IMR-90 (cell line): ENCODE measurements at regions not wholly inside any gene's neighbourhood (a gene's known extent, or its start where the extent isn't known, plus 50 kb on each side); places are given as distances from the start of the nearest gene placed in this dataset.

Experiments used
- ATAC-seq: fragments of 200-7000 bp; cut with Tn5 transposase; 2 replicates; pipeline ENCODE4 v1.9.1; 2020; ENCODE audit warnings: low read depth, mild to moderate bottlenecking, moderate library complexity
- BruUV-seq: library from RNA; stranded (reverse); fragments of 400-500 nt; replicated peaks from 2 replicates; lab custom pipeline; 2021; lab: Mats Ljungman, UMichigan
- CTCF ChIA-PET: fragments of 300-600 bp; formaldehyde crosslinking; extraction: SDS; loops from one replicate; lab custom pipeline; 2021; ENCODE audit warnings: antibody characterized with exemption; lab: Yijun Ruan, JAX
- POLR2A ChIA-PET: fragments of 300-600 bp; sonication (Branson Sonifier 250); formaldehyde crosslinking; loops from one replicate; lab custom pipeline; 2022; ENCODE audit warnings: antibody characterized with exemption; ENCODE audit not compliant: unreplicated experiment; lab: Charles Lee
- DNase-seq: peaks from one replicate; pipeline ENCODE4 v3.0.0; 2013
- H2AFZ ChIP-seq: replicated peaks from 2 replicates; pipeline ENCODE3; 2013; ENCODE audit warnings: low read length, mild to moderate bottlenecking; ENCODE audit not compliant: poor library complexity
- H2AK5ac ChIP-seq: 2 replicates; pipeline ENCODE4 v1.6.1; 2013; ENCODE audit warnings: low read depth, low read length, inconsistent platforms
- H2AK9ac ChIP-seq: replicated peaks from 2 replicates; pipeline ENCODE3; 2013; ENCODE audit warnings: mild to moderate bottlenecking, low read depth, low read length, moderate library complexity; ENCODE audit not compliant: poor library complexity
- H2BK120ac ChIP-seq: 2 replicates; pipeline ENCODE4 v1.6.1; 2013; ENCODE audit warnings: low read depth, low read length, inconsistent platforms
- H2BK15ac ChIP-seq: 3 replicates; pipeline ENCODE4 v1.6.1; 2013; ENCODE audit warnings: low read depth, low read length, inconsistent platforms
- H2BK20ac ChIP-seq: 2 replicates; pipeline ENCODE4 v1.6.1; 2013; ENCODE audit warnings: low read depth, mild to moderate bottlenecking, inconsistent platforms, low read length, moderate library complexity
- H2BK5ac ChIP-seq: 2 replicates; pipeline ENCODE4 v1.6.1; 2013; ENCODE audit warnings: mild to moderate bottlenecking, low read depth, low read length, inconsistent platforms; ENCODE audit not compliant: poor library complexity, severe bottlenecking
- H3K14ac ChIP-seq: replicated peaks from 2 replicates; pipeline ENCODE4 v1.6.1; 2013; ENCODE audit warnings: low read depth, low read length, inconsistent platforms
- H3K18ac ChIP-seq: 2 replicates; pipeline ENCODE4 v1.6.1; 2013; ENCODE audit warnings: low read depth, low read length, control low read depth
- H3K23ac ChIP-seq: 2 replicates; pipeline ENCODE4 v1.6.1; 2013; ENCODE audit warnings: low read depth, low read length, inconsistent platforms
- H3K27ac ChIP-seq: 2 replicates; pipeline ENCODE4 v1.5.1; 2013; ENCODE audit warnings: mild to moderate bottlenecking, control low read depth, low read length; ENCODE audit not compliant: insufficient read depth
- H3K27me3 ChIP-seq: 2 replicates; pipeline ENCODE4 v1.6.1; 2013; ENCODE audit warnings: low read length; ENCODE audit not compliant: control insufficient read depth, insufficient read depth
- H3K36me3 ChIP-seq: 2 replicates; pipeline ENCODE4 v1.6.1; 2013; ENCODE audit warnings: low read length, mixed read lengths; ENCODE audit not compliant: control insufficient read depth, insufficient read depth
- H3K4ac ChIP-seq: 2 replicates; pipeline ENCODE4 v1.6.1; 2013; ENCODE audit warnings: low read depth, low read length, inconsistent platforms
- H3K4me1 ChIP-seq: 2 replicates; pipeline ENCODE4 v1.6.1; 2013; ENCODE audit warnings: low read length, mixed read lengths; ENCODE audit not compliant: control insufficient read depth, insufficient read depth
- H3K4me2 ChIP-seq: 2 replicates; pipeline ENCODE4 v1.6.1; 2013; ENCODE audit warnings: low read depth, mild to moderate bottlenecking, control low read depth, low read length, moderate library complexity
- H3K4me3 ChIP-seq: 2 replicates; pipeline ENCODE4 v1.5.1; 2013; ENCODE audit warnings: low read depth, mild to moderate bottlenecking, control low read depth, low read length, moderate library complexity; ENCODE audit not compliant: insufficient read depth
- H3K56ac ChIP-seq: 2 replicates; pipeline ENCODE4 v1.6.1; 2013; ENCODE audit warnings: low read length, inconsistent platforms; ENCODE audit not compliant: insufficient read depth; ENCODE audit errors: extremely low read depth
- H3K79me1 ChIP-seq, 2 experiments: 2 replicates each; pipeline ENCODE4 v1.6.1; 2013; ENCODE audit warnings: low read length in 2 of 2, inconsistent platforms in 1 of 2, low read depth in 1 of 2
- H3K9ac ChIP-seq: 2 replicates; pipeline ENCODE4 v1.6.1; 2013; ENCODE audit warnings: low read depth, low read length, control low read depth
- H3K9me1 ChIP-seq: 2 replicates; pipeline ENCODE4 v1.6.1; 2013; ENCODE audit warnings: low read length, inconsistent platforms; ENCODE audit not compliant: insufficient read depth
- H3K9me3 ChIP-seq: 2 replicates; pipeline ENCODE4 v1.6.1; 2013; ENCODE audit warnings: low read length; ENCODE audit not compliant: control insufficient read depth, insufficient read depth
- H4K20me1 ChIP-seq: 2 replicates; pipeline ENCODE4 v1.6.1; 2013; ENCODE audit warnings: low read length, inconsistent platforms; ENCODE audit not compliant: insufficient read depth
- H4K5ac ChIP-seq: 2 replicates; pipeline ENCODE4 v1.6.1; 2013; ENCODE audit warnings: mild to moderate bottlenecking, low read depth, low read length, control low read depth
- H4K8ac ChIP-seq, 2 experiments: 2 replicates each; pipeline ENCODE4 v1.6.1; 2013; ENCODE audit warnings: low read depth in 2 of 2, low read length in 2 of 2, control low read depth in 1 of 2, inconsistent platforms in 1 of 2
- H4K91ac ChIP-seq: 2 replicates; pipeline ENCODE4 v1.6.1; 2013; ENCODE audit warnings: low read depth, low read length, inconsistent platforms; ENCODE audit not compliant: insufficient read depth
- CHD1 ChIP-seq: IDR thresholded peaks from 2 replicates; pipeline ENCODE4 v1.6.1; 2012; ENCODE audit warnings: low read depth, low read length, improper control_type of control experiment
- MAFK ChIP-seq: IDR thresholded peaks from 2 replicates; pipeline ENCODE4 v1.6.1; 2012; ENCODE audit warnings: low read depth, low read length, improper control_type of control experiment
- WGBS, 2 experiments: methylation state at CpG; one replicate each; pipeline versions ENCODE4 v1.1.5 to v1.1.7; 2013; ENCODE audit warnings: missing lambda C conversion rate in 2 of 2; ENCODE audit not compliant: insufficient read length in 1 of 2; ENCODE audit errors: extremely low coverage in 2 of 2; 5-methylcytosine and 5-hydroxymethylcytosine counted together
- dilution Hi-C: fragments of 300-500 bp; cut with HindIII; formaldehyde crosslinking; loops from one replicate; pipeline ENCODE4 v1.14.3; 2018; ENCODE audit warnings: low sequenced_read_pairs; ENCODE audit not compliant: unreplicated experiment
- in situ Hi-C: fragments of 300-500 bp; cut with MboI; formaldehyde crosslinking; loops from 3 replicates; pipeline ENCODE4 v1.14.3; 2019; ENCODE audit warnings: low sequenced_read_pairs, inconsistent platforms, mixed read lengths
- intact Hi-C: fragments of 100-400 bp; cut with micrococcal nuclease; formaldehyde crosslinking; loops from 2 replicates; pipeline ENCODE4 v1.10.0; 2022

GRCh38 chr6:95723638-95724037 lies 146.3 kb downstream of the MANEA start:
- Histone ChIP-seq H2BK15ac (no peak overlapping the region), H3K27ac (no peak overlapping the region), H2BK120ac (no peak overlapping the region), H3K79me1 (no peaks in the 10 kb centered on the region), H2AFZ (no peak overlapping the region), H4K20me1 (no peaks in the 10 kb centered on the region), H2AK5ac (no peak overlapping the region), H3K9me1 (no peaks in the 10 kb centered on the region), H3K4ac (no peak overlapping the region), H4K91ac (no peak overlapping the region), H4K5ac (no peak overlapping the region), H3K9me3 (no peaks in the 10 kb centered on the region; the same call in 1 of the 2 replicates), H2BK5ac (no peak overlapping the region), H4K8ac (no peak overlapping the region), H3K36me3 (no peaks in the 10 kb centered on the region), H3K4me3 (no peak overlapping the region), H3K18ac (no peak overlapping the region), H3K23ac (no peak overlapping the region), H3K14ac (no peak overlapping the region), H3K9ac (no peak overlapping the region), H3K4me1 (no peaks in the 10 kb centered on the region), H2AK9ac (no peak overlapping the region), H3K4me2 (no peak overlapping the region), H3K27me3 (no peaks in the 10 kb centered on the region), H2BK20ac (no peak overlapping the region), H3K56ac (no peak overlapping the region)
- ChIA-PET POLR2A (no interaction called here), CTCF (no interaction called here)
- TF ChIP-seq MAFK (no peak), CHD1 (no peak)
- in situ Hi-C loops = no loop called here
- BruUV-seq = no TSS peak
- no CpG with 5 or more reads among the region's 2 CpGs for WGBS, 2 experiments
- DNase-seq = no peak
- ATAC-seq = no peak
- intact Hi-C loops = no loop called here
- dilution Hi-C loops = no loop called here
